ENCODE measurements at regions not wholly inside any gene's neighbourhood (a gene's known extent, or its start where the extent isn't known, plus 50 kb on each side); places are given as distances from the start of the nearest gene placed in this dataset.

DNA sequence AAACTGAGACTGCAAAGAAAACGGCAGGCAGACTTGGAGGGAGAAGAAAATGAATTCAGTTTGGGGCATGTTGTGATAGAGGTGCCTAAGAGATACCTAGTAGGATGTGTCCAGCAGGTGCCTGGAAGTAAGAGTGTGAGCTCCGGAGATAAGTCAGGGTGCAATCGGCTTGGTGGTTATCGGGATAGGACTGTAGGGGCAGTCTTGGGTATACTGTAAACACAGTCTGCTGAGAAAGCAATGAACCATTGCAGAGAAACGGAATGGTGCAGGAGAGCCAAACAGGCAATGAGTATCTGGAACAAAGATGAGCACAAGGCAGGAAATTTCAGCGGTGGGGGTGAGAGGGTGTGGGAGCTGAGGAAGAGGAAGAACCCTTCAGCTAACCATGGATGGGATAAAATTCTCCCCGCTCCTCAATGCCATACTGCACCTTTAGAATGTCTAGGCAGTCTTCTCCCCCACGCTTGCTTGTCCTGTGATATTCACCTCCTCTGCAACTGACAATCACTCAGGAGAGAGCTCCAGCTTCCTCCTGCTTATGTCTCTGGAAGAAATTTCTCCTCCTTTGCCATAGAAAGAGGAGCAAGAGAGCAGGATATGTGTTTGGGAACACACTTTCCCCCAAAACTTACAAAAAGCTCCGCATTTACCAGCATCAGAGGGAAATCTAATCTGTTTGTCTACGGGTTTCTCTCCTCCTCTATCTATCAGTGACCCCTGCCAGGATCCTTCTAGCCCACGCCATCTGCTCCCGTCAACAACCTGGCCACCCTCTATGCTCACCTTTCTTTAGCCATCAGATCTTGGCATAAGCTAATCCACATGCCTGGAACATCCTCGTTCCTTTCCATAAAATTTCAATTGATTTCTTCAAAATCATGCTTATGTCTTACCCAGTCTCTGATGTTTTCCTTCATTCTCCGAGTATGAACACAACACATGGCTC, 381.7 kb upstream of the JARID2 start:
- DNase-seq = no peak

DNA sequence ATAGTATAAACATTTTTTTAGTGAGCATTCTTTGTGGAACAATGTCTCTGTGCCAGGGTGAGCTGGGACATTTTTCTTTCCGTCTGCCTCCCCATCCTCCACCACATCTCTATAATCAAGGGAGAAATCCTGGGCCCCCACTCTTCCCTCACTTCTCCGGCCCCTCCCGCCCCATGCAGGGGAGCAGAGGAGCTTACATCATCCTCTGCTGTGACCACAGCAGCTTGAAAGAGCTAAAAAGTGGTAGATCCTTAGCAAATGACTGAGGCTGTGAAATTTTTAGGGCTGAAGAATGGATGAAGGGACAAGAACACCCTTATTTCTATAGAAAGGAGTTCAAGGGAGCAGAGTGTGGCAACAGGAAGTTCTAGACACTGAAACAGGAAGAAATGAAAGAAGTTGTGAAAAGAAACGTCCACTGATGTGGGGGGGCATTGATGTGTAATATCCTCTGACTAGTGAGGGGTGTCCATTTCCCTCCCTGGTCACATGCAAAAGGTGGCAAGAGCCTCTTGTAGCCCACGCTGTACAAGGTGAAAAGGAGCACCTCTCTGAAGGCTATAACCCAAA, 380.3 kb upstream of the JARID2 start:
- no peak for DNase-seq

DNA sequence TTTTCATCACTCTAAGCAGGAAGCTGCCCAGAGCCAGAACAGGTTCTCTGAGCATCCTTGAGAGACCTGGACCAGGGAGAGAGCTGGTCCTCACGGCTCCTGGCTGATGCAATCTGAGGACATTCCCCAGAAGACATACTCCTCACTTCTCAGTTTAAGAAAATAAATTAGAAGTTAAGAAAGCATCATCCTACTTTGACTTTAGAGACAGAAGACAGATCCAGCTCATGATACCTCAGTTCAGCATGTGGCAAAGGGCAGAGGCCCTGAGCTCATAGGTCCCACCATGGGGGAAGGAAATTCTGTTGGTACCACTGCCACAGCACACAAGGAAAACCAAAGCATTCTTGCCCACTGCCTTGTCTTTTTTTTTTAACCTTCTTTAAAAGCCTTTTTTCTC, 378.1 kb upstream of the JARID2 start:
- DNase-seq = no peak

DNA sequence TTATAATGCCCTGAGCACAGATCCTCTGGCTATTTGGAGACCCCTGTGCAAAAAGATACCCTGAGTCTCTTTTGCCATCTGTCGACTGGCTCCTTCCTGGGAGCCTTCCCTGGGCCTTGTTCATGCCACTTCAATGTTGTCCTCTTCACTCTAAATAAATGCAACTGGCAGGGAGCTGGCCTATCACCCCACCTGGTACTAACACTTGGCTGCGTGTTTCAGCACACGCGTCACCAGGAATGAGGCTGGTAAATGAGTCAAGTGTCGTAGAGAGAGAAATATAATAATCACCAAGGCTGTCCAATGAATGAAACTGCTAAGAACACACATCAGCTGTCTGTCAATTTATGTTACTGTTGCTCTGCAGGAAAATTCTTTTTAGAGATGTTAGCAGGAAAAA, 374.6 kb upstream of the JARID2 start:
- DNase-seq = no peak

DNA sequence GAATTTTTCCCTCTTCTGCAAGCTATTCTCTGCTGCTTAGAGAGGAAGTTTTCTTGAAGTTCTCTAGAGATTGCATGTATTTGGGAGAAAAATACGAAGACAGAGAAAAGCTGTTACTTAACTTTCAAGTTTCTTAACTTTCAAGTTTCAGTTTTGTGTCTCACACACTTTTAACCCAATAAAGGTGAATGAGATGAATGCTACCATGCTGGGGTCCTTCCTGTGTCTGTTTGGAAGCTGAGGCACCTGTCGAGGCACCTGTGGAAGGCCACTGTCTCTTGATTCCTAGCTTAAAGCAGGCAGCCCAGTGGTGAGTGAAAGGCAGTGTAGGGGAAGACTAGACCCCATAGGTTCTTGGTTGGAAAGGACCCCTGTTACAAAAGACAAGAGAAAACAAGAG, 372.8 kb upstream of the JARID2 start:
- no peak for DNase-seq

DNA sequence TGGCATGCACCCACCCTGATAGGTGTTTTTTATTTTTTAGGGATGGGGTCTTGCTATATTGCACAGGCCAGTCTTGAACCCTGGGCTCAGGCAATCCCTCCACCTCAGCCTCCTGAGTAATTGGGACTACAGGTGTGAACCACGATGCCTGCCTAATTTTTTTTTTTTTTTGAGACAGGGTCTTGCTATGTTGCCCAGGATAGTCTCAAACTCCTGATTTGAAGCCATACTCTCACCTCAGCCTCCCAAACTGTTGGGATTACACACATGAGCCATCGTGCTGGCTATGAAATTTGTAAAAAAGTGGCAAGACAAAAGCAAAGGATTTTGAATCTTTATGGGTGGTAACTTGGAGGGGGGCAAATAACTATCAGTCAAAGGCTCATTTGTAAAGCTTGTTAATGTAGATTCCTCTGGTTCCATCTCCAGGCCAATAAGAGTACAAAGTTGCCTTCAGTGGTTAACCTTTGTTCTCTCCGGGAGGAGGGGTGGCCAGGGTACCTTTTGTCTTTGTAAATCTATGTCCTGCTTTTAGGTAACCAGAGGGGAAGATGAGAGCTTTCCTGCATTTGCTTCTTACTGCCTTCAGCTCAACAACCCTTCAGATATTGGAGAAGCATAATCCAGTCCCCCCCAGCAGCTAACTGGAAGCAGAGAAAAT, 372.0 kb upstream of the JARID2 start:
- DNase-seq = no peak

DNA sequence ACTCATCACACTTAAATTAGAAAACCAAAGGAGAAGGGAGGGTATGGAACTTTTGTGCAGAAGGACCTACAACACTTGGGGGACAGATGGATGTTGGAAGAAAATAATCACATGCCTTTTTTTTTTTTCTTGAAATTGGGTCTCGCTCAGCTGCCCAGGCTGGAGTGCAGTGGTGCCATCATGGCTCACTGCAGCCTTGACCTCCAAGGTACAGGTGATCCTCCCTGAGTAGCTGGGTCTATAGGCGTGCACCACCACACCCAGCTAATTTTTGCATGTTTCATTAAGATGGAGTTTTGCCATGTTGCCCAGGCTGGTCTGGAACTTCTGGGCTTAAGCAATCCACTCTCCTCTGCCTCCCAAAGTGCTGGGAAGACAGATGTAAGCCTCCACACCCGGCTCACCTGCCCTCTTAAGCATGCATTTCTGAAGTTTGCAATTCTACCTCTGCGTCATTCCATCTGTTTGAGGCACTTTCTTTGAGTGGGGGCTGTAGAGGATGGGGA, 370.8 kb upstream of the JARID2 start:
- no peak for DNase-seq

DNA sequence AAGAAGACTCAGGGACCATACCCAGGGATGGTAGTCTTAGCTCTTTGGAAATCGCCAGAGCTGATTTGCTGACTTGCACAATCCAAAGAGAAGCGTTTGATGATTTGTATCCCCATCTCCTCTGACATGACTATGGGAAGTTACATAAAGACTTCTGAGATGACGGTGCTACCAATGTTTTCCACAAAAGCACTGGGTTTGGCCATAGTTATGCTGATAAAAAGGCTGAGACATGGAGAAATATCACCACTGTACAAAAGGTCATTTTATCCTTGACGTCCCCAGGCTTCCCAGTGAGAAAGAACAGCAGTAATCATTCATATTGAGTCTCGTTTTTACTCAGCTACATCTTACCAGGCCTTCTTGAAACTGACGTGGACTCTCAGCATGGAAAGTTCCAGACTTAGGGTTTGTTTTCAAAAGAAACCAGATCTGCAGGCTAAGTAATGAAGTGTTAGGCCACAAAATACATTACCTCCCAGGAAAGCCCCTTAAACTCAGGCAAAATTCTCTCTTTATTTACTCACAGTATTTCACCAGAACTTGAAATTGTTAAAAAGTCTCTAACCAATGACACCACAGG, 370.3 kb upstream of the JARID2 start:
- peak in 1 of 5 donors; percentile 79 for DNase-seq

DNA sequence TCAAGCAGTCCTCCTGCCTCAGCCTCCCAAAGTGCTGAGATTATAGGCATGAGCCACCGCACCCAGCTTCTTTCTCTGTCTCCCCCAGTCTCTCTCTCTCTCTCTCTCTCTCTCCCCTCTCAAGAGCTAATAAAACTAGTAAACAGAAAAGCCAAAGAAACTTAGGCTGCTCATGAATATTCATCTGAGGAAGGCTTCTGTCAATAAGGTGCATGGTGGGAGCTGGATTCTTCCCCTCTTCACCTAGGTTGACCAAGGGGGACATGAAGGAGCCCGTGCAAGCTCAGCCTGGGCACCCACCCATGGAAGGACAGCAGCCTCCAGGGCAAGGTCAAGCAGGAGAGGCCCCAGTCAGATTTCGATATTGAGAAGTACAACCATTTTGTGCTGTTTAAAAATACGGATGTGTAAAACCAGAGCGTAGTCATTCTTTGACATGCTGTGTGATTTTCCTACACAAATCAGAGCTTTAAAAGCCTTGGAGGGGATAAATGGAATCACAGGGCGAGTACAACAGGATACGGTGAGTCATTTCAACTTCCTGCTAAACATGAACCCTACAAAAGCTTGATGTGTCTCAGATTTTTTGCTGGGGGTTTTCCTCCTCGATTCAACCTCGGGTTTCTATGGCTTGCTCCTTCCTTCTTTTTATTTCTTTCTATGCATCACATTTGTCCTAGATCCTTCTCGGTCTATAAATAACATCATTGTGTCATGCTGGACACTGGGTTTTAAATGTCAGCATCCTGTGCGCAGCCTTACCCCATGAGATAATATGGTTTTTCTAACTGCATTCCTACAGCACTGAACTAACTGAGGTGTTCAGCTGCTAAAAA, 368.9 kb upstream of the JARID2 start:
- peak in 1 of 5 donors; percentile 85 for DNase-seq

DNA sequence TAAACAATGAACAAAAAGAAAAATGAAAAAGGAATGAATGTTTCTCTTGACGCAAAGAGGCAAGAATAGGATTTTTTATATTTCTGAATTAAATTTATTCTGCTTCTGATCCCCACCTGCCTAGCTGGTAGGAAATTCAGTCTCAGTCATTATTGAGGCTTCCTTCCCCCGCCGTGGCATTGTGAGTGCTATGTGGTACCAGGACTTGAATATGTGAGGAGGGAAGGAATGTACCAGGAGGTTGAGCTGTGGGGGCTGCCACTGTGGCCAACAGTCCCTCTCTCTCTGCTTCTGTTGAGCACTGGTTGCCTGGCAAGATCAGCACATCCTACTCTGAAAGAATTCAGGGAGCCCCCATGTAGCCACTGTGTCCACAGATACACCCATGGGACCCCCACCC, 368.1 kb upstream of the JARID2 start:
- DNase-seq = no peak

DNA sequence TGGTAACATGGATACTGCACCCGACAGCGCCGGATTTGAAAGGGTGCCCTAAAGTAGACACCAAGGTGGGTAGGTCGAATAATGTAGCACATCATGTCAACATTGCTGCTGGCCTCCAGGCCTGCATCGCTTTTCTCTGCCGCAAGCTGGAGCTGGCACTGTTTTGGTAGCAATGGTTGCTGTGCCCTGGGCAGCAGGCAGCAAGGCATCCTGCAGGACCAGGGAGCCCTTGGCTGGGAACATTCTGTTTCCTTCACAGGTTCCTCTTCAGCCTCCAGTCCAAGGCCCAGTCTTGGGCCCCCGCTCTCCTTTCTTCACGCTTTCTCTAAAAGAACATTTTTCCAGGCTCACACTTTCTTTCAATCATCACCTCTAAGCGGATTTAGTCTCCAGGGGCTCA, 365.8 kb upstream of the JARID2 start:
- DNase-seq = no peak

DNA sequence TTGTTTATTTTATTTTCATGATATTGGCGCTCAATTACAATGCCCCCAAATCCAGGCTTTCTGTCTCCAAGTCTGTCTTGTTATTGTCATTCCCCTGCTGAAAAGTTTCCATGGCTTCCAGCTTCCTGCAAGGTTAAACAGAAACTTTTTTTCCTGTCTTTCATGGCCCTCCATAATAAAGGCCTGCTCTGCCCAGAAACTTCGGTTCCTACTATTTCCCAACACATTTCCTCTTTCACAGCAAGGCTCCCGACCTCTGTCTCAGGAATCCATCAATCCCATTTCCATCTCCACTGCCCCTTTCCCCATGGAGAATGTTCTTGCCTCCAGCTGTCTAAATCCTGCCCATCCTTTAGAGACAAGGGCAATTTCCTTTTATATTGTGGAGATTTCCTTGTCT, 365.2 kb upstream of the JARID2 start:
- no peak for DNase-seq

DNA sequence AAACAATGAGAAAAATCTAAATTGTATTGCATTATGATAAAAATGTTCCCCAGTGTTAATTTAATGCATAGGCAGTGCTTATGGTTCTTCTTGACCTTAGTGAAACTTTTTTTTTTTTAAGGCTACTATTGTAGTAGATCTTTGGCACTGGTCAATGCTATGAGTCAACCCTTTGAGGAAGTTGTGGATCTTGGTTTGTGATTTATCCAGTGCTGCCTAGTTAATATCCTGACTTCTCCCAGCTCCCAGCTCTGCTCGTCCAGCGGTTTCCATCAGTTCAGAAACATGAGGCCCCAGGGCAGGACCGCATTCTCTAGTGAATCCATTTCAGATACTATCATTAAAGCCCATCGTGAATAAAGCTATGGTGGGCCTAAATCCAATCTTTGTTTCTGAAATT, 364.5 kb upstream of the JARID2 start:
- DNase-seq = no peak

DNA sequence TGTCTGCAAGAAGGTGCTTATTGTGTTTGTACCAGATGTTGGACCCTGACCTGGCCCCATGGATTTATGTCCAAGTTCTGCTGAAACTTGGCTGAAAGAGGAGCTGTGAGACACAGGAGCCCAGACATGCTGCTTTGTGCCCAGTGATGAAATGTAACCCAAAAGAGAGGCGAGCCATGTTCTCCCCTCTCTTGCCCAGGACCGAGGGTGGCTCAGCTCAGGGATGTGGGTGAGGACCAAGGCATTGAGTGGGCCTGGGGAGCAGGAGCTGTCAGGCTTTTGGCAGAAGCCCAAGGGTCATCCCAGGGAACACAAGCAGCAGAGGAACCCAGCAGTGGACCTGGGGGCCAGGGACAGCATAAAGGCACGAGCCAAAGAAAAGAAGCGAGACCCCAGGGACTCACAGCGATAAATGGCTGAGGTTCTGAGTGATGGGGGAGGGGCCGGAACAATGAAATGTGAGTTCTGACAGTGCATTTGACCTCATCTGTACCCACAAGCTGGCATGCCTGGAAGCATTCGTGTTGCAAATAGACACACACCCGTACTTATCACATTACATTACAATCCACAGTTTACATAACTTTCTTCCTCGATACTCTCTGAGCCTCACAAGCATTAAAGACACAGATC, 363.4 kb upstream of the JARID2 start:
- DNase-seq = no peak

DNA sequence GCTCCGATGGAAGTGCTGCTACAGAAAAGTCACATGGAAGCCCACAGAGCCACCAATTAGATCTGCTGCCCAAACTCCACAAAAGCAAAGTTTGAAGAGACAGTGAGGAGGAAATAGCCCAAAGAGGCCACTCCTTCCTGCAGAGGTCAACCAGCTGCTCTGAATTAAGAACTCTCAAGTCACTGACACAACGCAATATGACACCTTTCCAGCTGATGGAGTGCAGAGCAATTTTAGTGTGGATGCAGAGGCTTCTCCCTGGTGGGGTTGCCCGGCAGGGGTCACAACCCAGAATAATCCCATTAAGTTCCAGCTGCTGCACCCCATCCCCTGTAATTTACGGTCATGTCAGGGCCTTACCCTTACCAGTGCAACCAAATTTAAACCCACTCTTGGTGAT, 361.9 kb upstream of the JARID2 start:
- DNase-seq = no peak

DNA sequence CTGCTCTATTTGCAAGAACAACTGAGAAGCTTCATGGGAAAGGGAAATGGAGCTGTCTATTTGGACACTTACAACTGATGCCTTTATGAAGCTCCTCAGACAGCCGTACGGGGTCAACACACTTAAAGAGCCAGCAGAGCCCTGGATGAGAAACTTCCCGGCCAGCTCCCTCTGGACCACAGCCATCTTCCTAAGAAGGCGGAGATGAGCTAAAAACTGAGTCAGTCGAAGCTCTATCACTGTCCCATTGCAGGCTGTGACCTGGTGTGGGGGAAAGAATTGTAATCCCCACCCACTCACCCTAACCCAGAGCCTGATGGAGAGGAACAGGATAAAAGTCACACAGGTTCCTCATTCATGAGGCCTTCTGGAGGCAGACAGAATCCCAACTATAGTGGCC, 360.4 kb upstream of the JARID2 start:
- DNase-seq = no peak

DNA sequence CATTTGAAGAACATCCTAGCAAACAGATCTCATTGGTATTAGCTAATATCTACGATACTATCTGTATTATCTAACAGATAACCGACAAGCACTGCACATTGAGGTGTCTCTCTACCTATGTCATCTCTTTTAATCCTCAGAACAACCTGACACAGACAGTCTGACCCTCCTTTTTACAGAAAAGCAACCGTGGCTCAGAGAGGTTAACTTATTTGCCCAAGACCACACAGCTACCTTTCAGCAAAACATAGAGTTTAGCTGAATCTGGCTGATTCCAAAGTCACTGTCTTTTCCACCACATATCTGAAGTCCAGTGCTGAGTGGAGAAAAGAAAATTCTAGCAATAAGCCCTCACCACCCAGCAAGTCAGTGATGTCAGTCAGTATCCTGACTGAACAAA, 358.7 kb upstream of the JARID2 start:
- DNase-seq = no peak

DNA sequence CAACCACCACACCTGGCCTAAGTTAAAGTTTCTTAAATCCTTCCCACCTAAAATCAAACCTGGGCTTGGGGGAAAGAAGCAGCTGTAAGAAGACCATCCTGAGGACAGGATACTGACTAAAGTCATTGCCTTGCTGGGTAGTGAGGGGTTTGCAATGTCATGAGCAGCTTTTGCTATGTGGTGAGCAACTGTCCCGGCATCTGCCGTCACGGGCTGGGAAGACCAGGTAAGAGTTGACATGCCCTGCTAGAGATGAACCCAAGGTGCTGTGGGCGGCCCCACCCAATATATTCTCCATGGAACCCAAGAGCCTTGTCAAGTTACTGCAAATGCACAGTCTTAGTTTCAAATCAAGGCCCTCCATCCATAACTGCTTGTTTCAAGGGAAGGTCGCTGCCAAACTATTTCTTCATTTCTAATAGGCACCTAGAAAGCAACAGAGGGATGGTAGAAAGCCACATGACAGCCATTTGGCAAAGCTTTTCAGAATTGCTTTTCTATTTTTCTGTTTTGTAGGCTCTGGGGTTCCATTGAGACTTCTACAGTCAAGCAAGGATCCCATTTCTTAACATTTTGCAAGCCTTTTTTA, 357.8 kb upstream of the JARID2 start:
- no peak for DNase-seq

DNA sequence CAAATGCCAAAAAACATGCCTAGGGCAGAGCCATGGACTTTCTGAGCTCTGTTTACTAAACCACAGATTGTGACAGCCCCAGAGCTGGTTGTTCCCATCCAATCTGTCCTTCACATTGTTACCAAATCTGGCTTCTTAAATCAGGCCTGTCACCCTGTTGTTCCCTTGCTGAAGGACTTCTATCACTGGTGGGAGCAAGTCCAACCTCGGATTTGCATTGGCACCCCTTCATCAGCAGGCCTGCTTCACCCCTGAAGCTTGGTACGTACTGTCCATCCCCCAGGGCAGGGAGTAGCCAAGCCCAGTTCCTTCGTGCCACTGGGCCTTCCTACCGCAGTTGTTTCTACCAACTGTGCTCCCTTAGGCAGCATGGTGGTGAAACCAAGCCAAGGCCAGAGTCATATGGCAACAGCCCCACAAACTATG, 357.3 kb upstream of the JARID2 start:
- DNase-seq = no peak

DNA sequence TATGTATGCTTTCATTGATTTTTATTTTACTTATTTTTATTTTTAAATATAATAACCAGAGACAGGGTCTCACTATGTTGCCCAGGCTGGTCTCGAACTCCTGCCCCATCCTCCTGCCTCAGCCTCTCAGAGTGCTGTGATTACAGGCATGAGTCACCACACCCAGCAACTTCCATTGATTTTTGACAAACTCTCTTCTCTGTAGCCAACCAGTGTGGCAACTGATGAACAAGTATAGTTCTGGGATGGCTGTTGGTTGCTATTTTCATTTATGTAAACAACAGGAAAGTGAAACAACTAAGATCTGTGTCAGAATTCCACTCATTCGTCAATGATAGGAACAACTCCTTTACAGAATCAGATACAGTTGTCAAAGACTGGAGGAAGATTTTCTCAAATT, 356.7 kb upstream of the JARID2 start:
- DNase-seq = no peak
